HG03378 (cell line): ENCODE measurements at regions not wholly inside any gene's neighbourhood (a gene's known extent, or its start where the extent isn't known, plus 50 kb on each side); places are given as distances from the start of the nearest gene placed in this dataset.
"Not testable (repeated sequence)": the region's sequence is repeated elsewhere in the genome, so short reads cannot be mapped to it uniquely, and the experiment has no call there.

Experiments used
- ATAC-seq: cut with Tn5 transposase; IDR thresholded peaks from one replicate; pipeline ENCODE4 v1.9.1; 2021; ENCODE audit warnings: mild to moderate bottlenecking, moderate library complexity; ENCODE audit not compliant: unreplicated experiment

GRCh38 chr10:33489501-33490176 lies 155.2 kb upstream of the NRP1 start:
- ATAC-seq = no peak

GRCh38 chr10:33487014-33487776 lies 152.7 kb upstream of the NRP1 start:
- ATAC-seq = no peak

- ATAC-seq = no peak
Measured at GRCh38 chr10:33485276-33485675, 150.8 kb upstream of the NRP1 start.

- ATAC-seq = no peak
Measured at GRCh38 chr10:33484787-33485186, 150.3 kb upstream of the NRP1 start.

GRCh38 chr10:33483816-33484190 lies 149.3 kb upstream of the NRP1 start:
- no peak for ATAC-seq

- no peak for ATAC-seq
Measured at GRCh38 chr10:33483124-33483815, 148.8 kb upstream of the NRP1 start.

- no peak for ATAC-seq
Measured at GRCh38 chr10:33482486-33482885, 148.0 kb upstream of the NRP1 start.

GRCh38 chr10:33481184-33481583 lies 146.7 kb upstream of the NRP1 start:
- ATAC-seq = no peak

GRCh38 chr10:33480417-33480816 lies 145.9 kb upstream of the NRP1 start:
- ATAC-seq = not testable (repeated sequence)

- ATAC-seq = no peak
Measured at GRCh38 chr10:33478675-33479125, 144.2 kb upstream of the NRP1 start.

GRCh38 chr10:33478089-33478674 lies 143.7 kb upstream of the NRP1 start:
- no peak for ATAC-seq

GRCh38 chr10:33477291-33478088 lies 143.0 kb upstream of the NRP1 start:
- no peak for ATAC-seq

GRCh38 chr10:33476757-33477273 lies 142.3 kb upstream of the NRP1 start:
- no peak for ATAC-seq

- ATAC-seq = no peak
Measured at GRCh38 chr10:33473688-33474087, 139.2 kb upstream of the NRP1 start.

- not testable (repeated sequence) for ATAC-seq
Measured at GRCh38 chr10:33468006-33468405, 133.5 kb upstream of the NRP1 start.

- ATAC-seq = no peak
Measured at GRCh38 chr10:33465747-33466146, 131.3 kb upstream of the NRP1 start.

GRCh38 chr10:33463011-33463410 lies 128.5 kb upstream of the NRP1 start:
- no peak for ATAC-seq

GRCh38 chr10:33461295-33461640 lies 126.8 kb upstream of the NRP1 start:
- no peak for ATAC-seq

GRCh38 chr10:33460505-33461294 lies 126.2 kb upstream of the NRP1 start:
- ATAC-seq = no peak

GRCh38 chr10:33459602-33460001 lies 125.1 kb upstream of the NRP1 start:
- ATAC-seq = no peak
